GM12874 (cell line): ENCODE measurements at regions not wholly inside any gene's neighbourhood (a gene's known extent, or its start where the extent isn't known, plus 50 kb on each side); places are given as distances from the start of the nearest gene placed in this dataset.

ENCODE experiments used
- CTCF ChIP-seq: IDR thresholded peaks from 2 replicates; pipeline ENCODE4 v1.5.1; 2011; ENCODE audit warnings: low read depth, mild to moderate bottlenecking, control low read depth, low read length, moderate library complexity; ENCODE audit not compliant: insufficient read depth

- TF ChIP-seq CTCF: no peak
Measured at GRCh38 chr1:208535511-208535910, 291.3 kb upstream of the PLXNA2 start.

- no peak for TF ChIP-seq CTCF
Measured at GRCh38 chr1:208536212-208536611, 292.0 kb upstream of the PLXNA2 start.

GRCh38 chr1:208537198-208537597 lies 293.0 kb upstream of the PLXNA2 start:
- TF ChIP-seq CTCF: no peak

- no peak for TF ChIP-seq CTCF
Measured at GRCh38 chr1:208538078-208538477, 293.9 kb upstream of the PLXNA2 start.

- TF ChIP-seq CTCF: no peak
Measured at GRCh38 chr1:208538587-208538986, 294.4 kb upstream of the PLXNA2 start.

GRCh38 chr1:208540724-208541123 lies 296.5 kb upstream of the PLXNA2 start:
- TF ChIP-seq CTCF: no peak

GRCh38 chr1:208541225-208541855 lies 297.2 kb upstream of the PLXNA2 start:
- TF ChIP-seq CTCF: no peak

GRCh38 chr1:208542309-208542708 lies 298.1 kb upstream of the PLXNA2 start:
- no peak for TF ChIP-seq CTCF
